Body of pancreas (tissue), 4 donors: ENCODE measurements at regions not wholly inside any gene's neighbourhood (a gene's known extent, or its start where the extent isn't known, plus 50 kb on each side); places are given as distances from the start of the nearest gene placed in this dataset.

Source experiments
- CTCF ChIP-seq, 7 experiments: fragments of 450-650 bp in 4 of 7; fragments of 200-600 bp in 3 of 7; sonication (generic) in 3 of 7; IDR thresholded peaks; one replicate each; pipeline ENCODE4 v1.5.1; 2016 to 2019; ENCODE audit warnings: antibody characterized with exemption in 7 of 7
- POLR2A ChIP-seq, 3 donors: fragments of 450-650 bp; IDR thresholded peaks; one replicate each; pipeline ENCODE4 v1.6.1; 2016; ENCODE audit warnings: antibody characterized with exemption in 3 of 3, mild to moderate bottlenecking in 2 of 3

- TF ChIP-seq POLR2A (IDR thresholded peaks at IDR 0.05), result no peak
- no peak for TF ChIP-seq CTCF (IDR thresholded peaks at IDR 0.05)
Observed at GRCh38 chr16:72234387-72234786, 62.4 kb upstream of the PMFBP1 start.
